GM19035 (cell line): ENCODE measurements at regions not wholly inside any gene's neighbourhood (a gene's known extent, or its start where the extent isn't known, plus 50 kb on each side); places are given as distances from the start of the nearest gene placed in this dataset.
"Not testable (repeated sequence)": the region's sequence is repeated elsewhere in the genome, so short reads cannot be mapped to it uniquely, and the experiment has no call there.

Experiments used
- ATAC-seq: cut with Tn5 transposase; IDR thresholded peaks from one replicate; pipeline ENCODE4 v1.9.1; 2021; ENCODE audit not compliant: unreplicated experiment

DNA sequence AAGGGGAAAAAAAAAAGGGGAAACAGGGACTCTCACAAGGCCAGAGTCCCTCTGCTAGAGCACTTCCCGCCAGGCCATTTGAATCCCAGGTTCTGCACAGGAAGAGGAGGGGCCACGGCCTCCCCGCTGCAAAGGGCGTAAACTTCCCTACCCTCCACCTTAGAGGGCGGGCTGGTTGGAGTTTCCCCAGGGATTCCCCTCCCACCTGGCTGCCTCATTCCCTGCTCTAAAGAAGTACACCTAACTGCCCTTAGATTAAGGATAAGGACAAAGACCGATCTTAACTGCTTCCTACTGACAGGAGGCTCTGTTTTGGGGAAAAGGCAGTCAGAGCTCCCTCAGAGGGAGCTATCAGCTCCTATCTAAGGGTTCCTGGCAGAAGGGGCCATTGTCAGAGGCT is 102.0 kb upstream of the ARMC3 start:
- ATAC-seq: no peak

DNA sequence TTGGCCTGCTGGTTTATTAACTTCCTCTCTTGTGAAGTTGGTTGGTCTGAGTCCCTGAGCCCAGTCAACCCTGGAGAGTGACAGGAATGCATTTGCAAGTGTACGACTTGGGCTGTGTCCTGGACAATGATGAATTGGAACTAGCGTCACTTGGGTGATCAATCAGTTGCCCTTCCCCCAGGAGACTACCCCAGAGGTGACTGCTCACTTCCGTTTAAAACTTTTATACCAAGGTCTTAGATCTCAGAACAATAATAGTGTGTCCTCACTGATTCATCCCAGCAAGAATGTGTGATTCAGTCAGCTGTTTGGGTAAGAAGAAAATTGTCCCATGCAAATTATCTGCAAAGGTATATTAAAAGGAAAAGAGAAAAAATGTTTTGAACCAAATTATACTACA is 102.9 kb upstream of the ARMC3 start:
- ATAC-seq: no peak

DNA sequence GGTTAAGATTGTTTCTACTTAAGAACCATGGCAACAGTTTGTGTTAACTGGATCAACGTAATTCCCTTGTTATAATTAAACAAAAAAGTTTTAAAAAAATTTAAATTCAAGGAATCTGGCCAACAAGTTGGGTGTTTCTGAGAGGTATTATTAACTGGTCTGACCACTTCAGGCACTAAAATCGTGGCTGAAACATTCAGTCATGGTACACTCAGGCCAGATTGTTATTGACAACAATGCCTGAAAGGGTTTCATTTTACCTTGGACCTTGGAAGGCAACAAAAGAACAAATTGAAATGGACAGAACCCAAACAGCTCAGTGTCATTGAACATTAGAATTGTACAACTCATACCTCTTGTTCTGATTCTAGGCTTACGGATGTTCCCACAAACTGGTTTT is 103.3 kb upstream of the ARMC3 start:
- no peak for ATAC-seq

GRCh38 chr10:22823109-22823508 is 104.7 kb upstream of the ARMC3 start:
- no peak for ATAC-seq

DNA sequence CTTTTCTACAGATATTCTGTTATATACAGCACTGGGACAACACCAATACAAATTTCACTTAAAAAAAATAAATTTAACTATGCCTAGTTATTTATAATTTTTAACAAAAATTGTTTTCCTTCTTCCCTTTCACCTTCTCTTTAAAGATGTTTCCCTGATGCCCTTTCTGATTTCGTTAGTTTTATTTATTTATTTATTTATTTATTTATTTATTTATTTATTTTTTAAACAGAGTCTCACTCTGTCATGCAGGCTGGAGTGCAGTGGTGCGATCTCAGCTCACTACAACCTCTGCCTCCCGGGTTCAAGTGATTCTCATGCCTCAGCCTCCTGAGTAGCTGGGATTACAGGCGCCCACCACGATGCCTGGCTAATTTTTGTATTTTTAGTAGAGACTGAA is 105.9 kb upstream of the ARMC3 start:
- not testable (repeated sequence) for ATAC-seq

- no peak for ATAC-seq
Observed at GRCh38 chr10:22821501-22821900, 106.4 kb upstream of the ARMC3 start.

- no peak for ATAC-seq
Observed at GRCh38 chr10:22816298-22816653, 101.9 kb upstream of the PIP4K2A start.

DNA sequence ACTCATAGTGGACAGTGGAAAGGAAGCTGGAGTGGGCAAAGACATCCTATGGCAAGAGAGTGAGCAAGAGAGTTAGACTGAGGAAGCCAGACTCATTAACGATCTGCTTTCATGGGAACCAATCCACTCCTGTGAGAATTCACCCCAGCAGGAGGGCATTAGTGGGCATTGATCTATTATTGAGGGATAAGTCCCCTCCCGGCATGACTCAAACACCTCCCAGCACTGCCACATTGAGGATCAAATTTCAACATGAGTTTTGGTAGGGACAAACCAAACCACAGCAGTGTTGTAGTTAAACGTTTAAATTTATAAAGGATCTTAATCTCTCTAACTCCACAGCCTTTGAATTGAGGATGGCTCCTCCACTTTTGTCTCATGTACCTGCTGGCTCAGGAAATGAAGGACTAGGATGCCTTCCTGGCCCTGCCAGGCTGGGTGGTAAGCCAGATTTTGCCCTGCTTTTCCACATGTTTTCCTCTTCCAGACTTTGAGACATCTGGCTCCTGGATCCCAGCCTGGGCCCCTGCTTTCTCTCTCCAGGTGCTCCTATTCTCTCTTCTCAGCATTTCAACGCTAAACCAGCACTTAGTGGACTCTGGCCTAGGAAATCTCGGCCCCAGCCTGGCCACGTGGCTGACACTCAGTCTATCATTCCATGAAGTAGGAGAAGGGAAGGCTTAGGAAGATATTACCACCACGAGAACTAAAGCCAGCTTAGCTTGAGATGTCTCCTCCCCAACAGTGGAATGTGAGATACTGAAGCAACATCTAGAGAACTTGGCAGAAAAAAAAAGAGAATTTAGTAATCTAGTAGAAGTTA is 96.5 kb upstream of the PIP4K2A start:
- ATAC-seq: no peak

DNA sequence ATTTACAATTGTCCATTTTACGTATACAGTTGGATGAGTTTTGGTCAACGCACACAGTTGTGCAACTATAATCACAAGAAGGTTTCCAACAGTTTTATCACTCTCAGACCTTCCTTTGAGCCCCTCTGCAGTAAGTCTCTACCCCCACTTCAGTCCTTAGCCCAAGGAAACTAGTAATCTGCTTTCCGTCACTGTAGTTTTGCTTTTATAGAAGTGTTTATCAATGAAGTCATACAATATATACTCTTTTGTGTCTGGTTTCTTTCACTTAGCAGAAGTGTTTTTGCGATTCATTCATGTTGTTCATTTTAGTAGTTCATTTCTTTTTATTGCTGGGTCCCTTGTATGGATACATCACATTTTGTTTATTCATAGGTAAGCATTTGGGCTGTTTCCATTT is 92.9 kb upstream of the PIP4K2A start:
- no peak for ATAC-seq

DNA sequence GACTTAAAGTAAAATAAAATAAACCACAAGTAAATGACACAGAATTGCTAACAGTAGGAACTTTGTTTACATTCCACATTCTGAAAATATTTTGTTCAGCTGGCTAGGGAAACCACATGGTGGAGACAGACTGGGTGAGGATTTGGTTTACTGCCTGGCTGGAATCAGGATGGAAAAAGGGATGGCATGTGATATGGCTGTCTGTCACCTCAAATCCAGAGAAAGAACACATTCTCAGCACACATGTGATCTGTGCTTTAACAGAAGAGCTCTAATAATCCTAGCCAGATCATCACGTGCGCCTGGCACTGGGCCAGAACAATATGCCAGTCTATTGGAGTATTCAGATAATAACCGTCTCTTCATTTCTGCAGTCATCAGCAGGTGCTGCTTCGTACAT is 90.9 kb upstream of the PIP4K2A start:
- ATAC-seq: no peak

DNA sequence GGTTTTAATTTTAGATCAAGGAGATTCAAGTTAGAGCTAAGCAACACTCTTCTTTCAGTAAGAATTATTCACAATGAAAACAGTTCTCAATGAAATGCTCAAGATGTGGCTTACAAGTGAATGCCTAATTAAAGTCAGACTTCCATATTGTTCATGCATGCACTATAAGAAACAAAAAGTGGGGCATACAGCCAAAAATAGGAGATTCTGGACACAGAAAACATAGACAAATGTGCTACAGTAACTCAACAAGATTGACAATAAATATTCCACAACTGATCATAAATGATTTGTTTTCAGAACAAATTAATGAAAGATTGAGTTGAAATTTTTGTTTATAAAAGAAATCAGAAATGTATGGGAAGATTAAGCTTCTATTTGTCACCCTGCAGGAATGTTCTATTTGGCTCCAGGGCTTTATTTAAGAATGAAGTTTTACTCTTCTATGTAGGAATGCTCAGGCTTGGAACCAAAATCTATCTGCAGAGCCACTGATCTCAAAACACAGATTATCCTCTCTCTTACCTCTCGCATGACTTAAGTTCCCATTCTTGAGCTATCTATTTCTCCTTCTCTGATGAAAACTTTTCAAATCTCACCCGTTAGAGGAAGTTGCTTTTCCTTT is 89.0 kb upstream of the PIP4K2A start:
- ATAC-seq: no peak

GRCh38 chr10:22801785-22802184 is 87.4 kb upstream of the PIP4K2A start:
- ATAC-seq: no peak

DNA sequence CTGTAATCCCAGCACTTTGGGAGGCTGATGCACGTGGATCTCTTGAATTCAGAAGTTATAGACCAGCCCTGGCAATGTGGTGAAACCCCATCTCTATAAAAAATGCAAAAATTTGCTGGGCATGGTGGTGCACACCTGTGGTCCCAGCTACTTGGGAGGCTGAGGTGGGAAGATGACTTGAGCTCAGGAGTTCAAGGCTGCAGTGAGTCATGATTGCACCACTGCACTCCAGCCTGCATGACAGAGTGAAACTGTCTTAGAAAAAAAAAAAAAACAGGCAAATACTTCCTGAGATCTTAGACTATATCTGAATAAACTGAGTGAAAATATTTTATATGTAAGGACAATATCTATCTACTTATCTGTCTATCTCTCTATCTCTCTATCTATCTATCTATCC is 83.4 kb upstream of the PIP4K2A start:
- ATAC-seq: not testable (repeated sequence)

DNA sequence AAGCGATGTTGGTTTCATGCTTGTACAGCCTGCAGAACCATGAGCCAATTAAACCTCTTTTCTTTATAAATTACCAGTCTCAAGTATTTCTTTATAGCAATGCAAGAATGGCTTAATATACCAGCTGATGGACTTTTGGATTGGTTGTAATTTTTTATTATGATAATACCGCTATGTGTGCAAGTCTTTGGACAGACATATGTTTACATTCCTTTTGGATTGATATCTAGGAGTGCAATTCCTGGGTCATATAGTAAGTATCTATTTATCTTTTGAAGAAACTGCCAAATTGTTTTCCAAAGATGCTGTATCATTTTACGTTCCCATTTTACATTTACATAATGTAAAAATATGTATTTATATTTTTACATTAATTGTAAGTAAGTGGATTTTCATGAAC is 81.2 kb upstream of the PIP4K2A start:
- ATAC-seq: no peak

DNA sequence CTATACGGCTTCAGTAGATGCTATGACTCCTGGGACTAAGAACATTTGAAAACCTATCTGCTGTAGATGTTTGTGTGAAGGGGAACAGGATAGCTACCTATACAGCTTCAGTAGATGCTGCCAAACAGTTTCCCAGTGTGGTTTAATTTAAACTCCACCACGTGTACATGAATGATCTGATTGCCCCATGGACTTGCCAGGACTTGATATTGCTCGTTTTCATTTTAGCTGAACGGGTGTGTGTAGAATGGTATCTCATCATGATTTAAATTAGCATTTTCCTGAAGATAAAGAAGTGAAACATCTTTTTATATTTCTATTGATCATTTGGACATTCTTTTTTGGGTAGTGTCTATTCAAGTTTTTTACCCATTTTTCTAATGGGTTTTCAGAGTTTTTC is 77.8 kb upstream of the PIP4K2A start:
- no peak for ATAC-seq

DNA sequence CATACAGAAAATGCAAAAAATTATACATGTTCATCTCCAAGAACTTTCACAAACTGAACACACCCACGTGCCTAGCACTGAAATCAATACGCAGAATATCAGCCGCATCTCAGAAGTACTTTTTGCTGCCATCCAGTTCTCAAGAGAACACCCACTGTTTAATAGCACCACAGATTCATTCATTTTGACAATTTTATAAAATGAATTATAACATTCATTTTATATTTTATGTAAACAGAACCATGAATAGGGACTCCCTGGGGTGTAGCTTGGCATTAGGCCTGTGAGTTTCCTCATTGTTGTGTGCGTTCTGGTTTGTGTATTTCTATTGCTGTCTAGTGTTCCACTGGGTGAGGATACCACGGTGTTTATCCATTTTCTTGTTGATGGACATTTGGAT is 77.3 kb upstream of the PIP4K2A start:
- no peak for ATAC-seq

DNA sequence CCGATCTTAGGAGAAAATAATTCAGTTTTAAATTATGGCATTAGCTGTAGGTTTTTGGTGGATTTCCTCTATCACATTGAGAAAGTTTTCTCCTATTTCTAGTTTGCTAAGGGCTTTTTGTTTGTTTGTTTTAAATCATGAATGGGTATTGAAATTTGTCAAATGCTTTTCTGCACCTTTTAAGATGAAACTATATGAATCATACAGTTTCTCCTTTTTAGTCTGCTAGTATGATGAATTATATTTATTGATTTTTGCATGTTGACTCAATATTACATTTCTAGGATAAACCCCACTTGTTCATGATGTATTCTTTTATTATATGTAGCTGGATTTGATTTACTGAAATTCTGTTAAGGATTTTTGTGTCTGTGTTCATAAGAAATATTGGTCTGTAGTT is 70.3 kb upstream of the PIP4K2A start:
- no peak for ATAC-seq

DNA sequence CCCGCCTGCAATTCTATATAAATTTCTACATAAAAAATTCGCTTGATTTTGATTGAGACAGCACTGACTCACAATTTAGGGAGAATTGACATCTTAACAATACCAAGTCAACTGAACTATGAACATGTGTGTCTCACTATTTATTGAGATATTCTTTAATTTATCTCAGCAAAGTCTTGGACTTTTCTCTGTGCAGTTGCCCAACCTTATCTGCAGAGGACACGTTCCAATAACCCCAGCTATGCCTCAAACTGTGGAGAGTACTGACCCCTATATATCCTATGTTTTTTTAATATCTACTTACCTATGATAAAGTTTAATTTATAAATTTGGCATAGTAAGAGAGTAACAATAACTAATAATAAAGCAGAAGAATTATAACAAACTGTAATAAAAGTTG is 69.4 kb upstream of the PIP4K2A start:
- no peak for ATAC-seq

GRCh38 chr10:22780474-22780885 is 66.1 kb upstream of the PIP4K2A start:
- no peak for ATAC-seq

- ATAC-seq: no peak
Observed at GRCh38 chr10:22779331-22780019, 65.1 kb upstream of the PIP4K2A start.

- ATAC-seq: no peak
Observed at GRCh38 chr10:22774102-22774501, 59.7 kb upstream of the PIP4K2A start.

DNA sequence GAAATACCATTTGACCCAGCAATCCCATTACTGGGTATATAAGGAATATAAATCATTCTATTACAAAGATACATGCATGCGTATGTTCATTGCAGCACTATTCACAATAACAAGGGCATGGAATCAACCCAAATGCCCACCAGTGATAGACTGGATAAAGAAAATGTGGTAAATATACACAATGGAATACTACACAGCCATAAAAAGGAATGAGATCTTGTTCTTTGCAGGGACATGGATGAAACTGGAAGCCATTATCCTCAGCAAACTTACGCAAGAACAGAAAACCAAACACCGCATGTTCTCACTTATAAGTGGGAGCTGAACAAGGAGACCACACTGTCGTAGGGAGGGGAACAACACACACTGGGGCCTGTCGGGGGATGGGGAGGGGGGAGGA is 57.3 kb upstream of the PIP4K2A start:
- ATAC-seq: not testable (repeated sequence)
